HG03575 (cell line): ENCODE measurements at regions not wholly inside any gene's neighbourhood (a gene's known extent, or its start where the extent isn't known, plus 50 kb on each side); places are given as distances from the start of the nearest gene placed in this dataset.
A peak's percentile ranks its signal among the peaks of the same experiment; 100 is the strongest.

Source experiments
- ATAC-seq: cut with Tn5 transposase; IDR thresholded peaks from one replicate; pipeline ENCODE4 v1.9.1; 2021; ENCODE audit not compliant: unreplicated experiment, insufficient number of reproducible peaks, low FRiP score; ENCODE audit errors: extremely low read depth

GRCh38 chr4:162684998-162685397 is 481.7 kb downstream of the NAF1 start:
- no peak for ATAC-seq

GRCh38 chr4:162684371-162684700 is 482.4 kb downstream of the NAF1 start:
- no peak for ATAC-seq

- peak; percentile 71 for ATAC-seq
These were observed 482.9 kb downstream of the NAF1 start for GRCh38 chr4:162683659-162684370.

- ATAC-seq: no peak
These were observed 484.0 kb downstream of the NAF1 start for GRCh38 chr4:162682651-162683050.

- ATAC-seq: no peak
These were observed 485.5 kb downstream of the NAF1 start for GRCh38 chr4:162681212-162681611.

GRCh38 chr4:162675661-162676060 is 491.0 kb downstream of the NAF1 start:
- ATAC-seq: no peak

- no peak for ATAC-seq
These were observed 498.1 kb upstream of the FSTL5 start for GRCh38 chr4:162661913-162662312.

GRCh38 chr4:162659716-162660115 is 495.9 kb upstream of the FSTL5 start:
- no peak for ATAC-seq

GRCh38 chr4:162657966-162658365 is 494.2 kb upstream of the FSTL5 start:
- no peak for ATAC-seq

- no peak for ATAC-seq
These were observed 486.4 kb upstream of the FSTL5 start for GRCh38 chr4:162650166-162650565.

GRCh38 chr4:162645381-162645780 is 481.6 kb upstream of the FSTL5 start:
- ATAC-seq: no peak

- ATAC-seq: no peak
These were observed 480.5 kb upstream of the FSTL5 start for GRCh38 chr4:162644346-162644745.

- no peak for ATAC-seq
These were observed 476.4 kb upstream of the FSTL5 start for GRCh38 chr4:162640152-162640551.

- no peak for ATAC-seq
These were observed 470.6 kb upstream of the FSTL5 start for GRCh38 chr4:162634390-162634789.

GRCh38 chr4:162622664-162623063 is 458.9 kb upstream of the FSTL5 start:
- no peak for ATAC-seq

GRCh38 chr4:162610116-162610515 is 446.3 kb upstream of the FSTL5 start:
- no peak for ATAC-seq

GRCh38 chr4:162586266-162586665 is 422.5 kb upstream of the FSTL5 start:
- ATAC-seq: no peak

- no peak for ATAC-seq
These were observed 418.4 kb upstream of the FSTL5 start for GRCh38 chr4:162582180-162582579.

- ATAC-seq: no peak
These were observed 401.9 kb upstream of the FSTL5 start for GRCh38 chr4:162565730-162566129.

GRCh38 chr4:162560073-162560472 is 396.3 kb upstream of the FSTL5 start:
- no peak for ATAC-seq

GRCh38 chr4:162557516-162558106 is 393.8 kb upstream of the FSTL5 start:
- ATAC-seq: no peak
